ENCODE measurements at regions not wholly inside any gene's neighbourhood (a gene's known extent, or its start where the extent isn't known, plus 50 kb on each side); places are given as distances from the start of the nearest gene placed in this dataset.

DNA sequence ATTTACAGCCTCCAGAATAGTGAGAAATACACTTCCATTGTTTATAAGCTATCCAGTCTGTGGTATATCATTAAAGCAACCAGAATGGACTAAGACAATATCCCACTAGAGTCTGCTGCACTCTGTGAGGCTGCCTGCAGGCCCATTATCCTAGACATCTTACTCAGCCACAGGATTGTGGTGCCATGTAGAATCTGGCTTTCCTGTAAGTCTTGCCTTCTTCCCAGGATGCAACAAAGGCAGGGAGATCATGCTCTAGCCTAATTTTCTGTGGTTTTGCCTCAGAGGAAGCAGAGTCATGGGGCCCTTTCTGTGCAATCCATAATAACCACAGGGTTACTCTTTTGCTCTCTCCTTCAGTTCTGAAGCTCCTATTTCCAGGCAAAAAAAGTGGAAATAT is 299.1 kb upstream of the DEPDC1 start:
- no peak overlapping the region for H3K4me3 ChIP-seq
- no peaks in the 10 kb centered on the region for H3K27me3 ChIP-seq
- no peaks in the 10 kb centered on the region for H3K36me3 ChIP-seq (ENCODE audit: low read depth, missing control alignments)
- no peak overlapping the region for H3K27ac ChIP-seq
- no peaks in the 10 kb centered on the region for H3K4me1 ChIP-seq
- no peaks in the 10 kb centered on the region for H3K9me3 ChIP-seq
- no peak for DNase-seq
- no peak for TF ChIP-seq POLR2A (IDR thresholded peaks at IDR 0.05)
- TF ChIP-seq, protein P1, sequence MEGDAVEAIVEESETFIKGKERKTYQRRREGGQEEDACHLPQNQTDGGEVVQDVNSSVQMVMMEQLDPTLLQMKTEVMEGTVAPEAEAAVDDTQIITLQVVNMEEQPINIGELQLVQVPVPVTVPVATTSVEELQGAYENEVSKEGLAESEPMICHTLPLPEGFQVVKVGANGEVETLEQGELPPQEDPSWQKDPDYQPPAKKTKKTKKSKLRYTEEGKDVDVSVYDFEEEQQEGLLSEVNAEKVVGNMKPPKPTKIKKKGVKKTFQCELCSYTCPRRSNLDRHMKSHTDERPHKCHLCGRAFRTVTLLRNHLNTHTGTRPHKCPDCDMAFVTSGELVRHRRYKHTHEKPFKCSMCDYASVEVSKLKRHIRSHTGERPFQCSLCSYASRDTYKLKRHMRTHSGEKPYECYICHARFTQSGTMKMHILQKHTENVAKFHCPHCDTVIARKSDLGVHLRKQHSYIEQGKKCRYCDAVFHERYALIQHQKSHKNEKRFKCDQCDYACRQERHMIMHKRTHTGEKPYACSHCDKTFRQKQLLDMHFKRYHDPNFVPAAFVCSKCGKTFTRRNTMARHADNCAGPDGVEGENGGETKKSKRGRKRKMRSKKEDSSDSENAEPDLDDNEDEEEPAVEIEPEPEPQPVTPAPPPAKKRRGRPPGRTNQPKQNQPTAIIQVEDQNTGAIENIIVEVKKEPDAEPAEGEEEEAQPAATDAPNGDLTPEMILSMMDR (IDR thresholded peaks at IDR 0.05) = no peak
- intact Hi-C loops (cut with DNase I; ENCODE audit: low total_unique reads) = no loop called here

DNA sequence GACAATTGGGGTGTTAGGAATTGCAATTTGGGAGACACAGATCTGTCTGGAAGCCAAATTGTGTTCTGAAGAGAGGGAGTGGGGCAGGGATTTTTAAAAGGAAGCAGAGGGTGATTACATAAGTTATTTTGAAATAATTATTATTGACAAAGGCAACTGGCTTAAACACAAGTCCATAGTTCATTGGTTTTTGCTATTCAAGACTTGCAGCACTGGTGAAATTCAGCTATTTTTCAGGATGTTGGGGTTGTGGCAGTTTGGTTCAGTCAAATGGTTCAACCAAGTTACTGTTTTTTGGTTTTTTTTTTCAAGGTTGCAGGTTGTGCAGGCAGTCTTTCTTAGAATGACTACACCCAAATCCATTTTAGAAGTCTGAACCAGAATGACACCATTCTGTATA is 300.0 kb upstream of the DEPDC1 start:
- no peak for DNase-seq
- Histone ChIP-seq H3K27ac (no peak overlapping the region), H3K9me3 (no peaks in the 10 kb centered on the region), H3K27me3 (no peaks in the 10 kb centered on the region), H3K36me3 (ENCODE audit: low read depth, missing control alignments) (no peaks in the 10 kb centered on the region), H3K4me1 (no peaks in the 10 kb centered on the region), H3K4me3 (no peak overlapping the region)
- intact Hi-C loops (cut with DNase I; ENCODE audit: low total_unique reads) = no loop called here
- TF ChIP-seq POLR2A (IDR thresholded peaks at IDR 0.05) = no peak
- TF ChIP-seq, protein P1 (IDR thresholded peaks at IDR 0.05) = no peak

DNA sequence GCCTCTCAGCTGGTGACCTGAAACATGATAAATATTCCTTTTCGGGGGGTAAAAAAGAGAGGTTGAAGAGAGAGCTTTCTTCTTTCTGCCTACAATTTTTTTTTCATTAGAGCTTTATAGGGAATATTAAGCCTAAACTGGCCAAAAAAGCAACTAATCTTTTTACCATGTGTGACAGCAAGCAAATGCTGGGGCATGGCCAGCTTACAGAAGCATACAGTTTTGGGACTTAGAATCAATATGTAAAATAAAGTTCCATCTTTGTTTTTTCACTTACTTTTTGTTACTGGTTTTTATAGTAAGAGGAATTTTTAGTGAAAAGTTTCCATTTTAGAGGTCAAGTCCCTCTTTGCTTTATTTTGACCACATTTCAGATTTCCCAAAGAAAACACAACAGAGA is 301.2 kb upstream of the DEPDC1 start:
- intact Hi-C loops (cut with DNase I; ENCODE audit: low total_unique reads) = no loop called here
- TF ChIP-seq, protein P1 (IDR thresholded peaks at IDR 0.05) = no peak
- TF ChIP-seq POLR2A (IDR thresholded peaks at IDR 0.05) = no peak

DNA sequence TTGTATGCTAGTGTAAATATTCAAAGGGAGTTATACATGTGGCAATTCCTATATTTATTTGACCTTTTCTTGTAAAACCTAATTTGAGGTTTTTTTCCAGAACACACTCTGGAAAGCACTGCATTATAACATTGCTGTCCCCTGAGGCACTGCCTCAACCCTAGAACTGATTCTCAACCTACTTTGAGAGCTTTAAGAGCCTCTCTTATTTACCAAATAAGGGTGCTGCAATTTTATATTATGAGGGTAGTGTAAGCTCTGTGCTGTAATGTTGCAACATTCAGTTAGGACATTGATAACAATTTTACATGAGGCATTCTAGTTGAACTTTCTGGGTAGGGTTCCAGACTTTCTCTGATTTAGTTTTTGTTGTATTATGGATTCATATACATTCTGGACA is 302.2 kb upstream of the DEPDC1 start:
- Histone ChIP-seq H3K4me1 (no peaks in the 10 kb centered on the region), H3K27ac (no peak overlapping the region), H3K27me3 (no peaks in the 10 kb centered on the region), H3K9me3 (no peaks in the 10 kb centered on the region), H3K36me3 (ENCODE audit: low read depth, missing control alignments) (no peaks in the 10 kb centered on the region), H3K4me3 (no peak overlapping the region)
- TF ChIP-seq, protein P1 (IDR thresholded peaks at IDR 0.05) = no peak
- TF ChIP-seq POLR2A (IDR thresholded peaks at IDR 0.05) = no peak
- no peak for DNase-seq
- intact Hi-C loops (cut with DNase I; ENCODE audit: low total_unique reads) = no loop called here

More for the DNA sequence above, 301.2 kb upstream of the DEPDC1 start:
- Histone ChIP-seq H3K27ac (no peak overlapping the region), H3K4me3 (no peak overlapping the region), H3K9me3 (no peaks in the 10 kb centered on the region), H3K4me1 (no peaks in the 10 kb centered on the region), H3K36me3 (ENCODE audit: low read depth, missing control alignments) (no peaks in the 10 kb centered on the region), H3K27me3 (no peaks in the 10 kb centered on the region)
- no peak for DNase-seq
- WGBS, 2 donors = 84 to 85% methylated on average over 1 of the region's 1 CpG

DNA sequence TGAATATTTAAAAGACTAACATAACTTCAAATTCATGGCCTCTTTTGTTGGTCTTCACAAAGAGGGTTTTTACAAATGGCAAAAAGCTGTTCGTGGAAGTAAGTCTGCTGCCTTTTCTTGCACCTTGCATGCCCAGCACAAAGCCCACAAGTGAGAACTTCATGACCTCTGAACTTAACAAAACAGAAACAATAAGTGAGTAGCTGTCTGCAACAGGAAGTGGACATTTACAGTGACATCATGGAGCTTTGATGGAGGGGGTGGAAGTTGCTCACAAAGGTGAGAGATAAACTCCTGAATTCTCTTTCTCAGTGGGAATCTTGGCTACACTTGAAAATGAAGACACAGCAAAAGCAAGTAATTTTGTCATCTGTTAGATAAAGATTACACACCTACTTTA is 303.3 kb upstream of the DEPDC1 start:
- DNase-seq = no peak
- Histone ChIP-seq H3K27ac (no peak overlapping the region), H3K4me1 (no peaks in the 10 kb centered on the region), H3K36me3 (ENCODE audit: low read depth, missing control alignments) (no peaks in the 10 kb centered on the region), H3K4me3 (no peak overlapping the region), H3K9me3 (no peaks in the 10 kb centered on the region), H3K27me3 (no peaks in the 10 kb centered on the region)
- intact Hi-C loops (cut with DNase I; ENCODE audit: low total_unique reads) = no loop called here
- WGBS, 2 donors = 63 to 90% methylated on average over 1 of the region's 1 CpG
- TF ChIP-seq POLR2A (IDR thresholded peaks at IDR 0.05) = no peak
- TF ChIP-seq, protein P1 (IDR thresholded peaks at IDR 0.05) = no peak
